ENCODE measurements at regions not wholly inside any gene's neighbourhood (a gene's known extent, or its start where the extent isn't known, plus 50 kb on each side); places are given as distances from the start of the nearest gene placed in this dataset.
"Not testable (repeated sequence)": the region's sequence is repeated elsewhere in the genome, so short reads cannot be mapped to it uniquely, and the experiment has no call there.

DNA sequence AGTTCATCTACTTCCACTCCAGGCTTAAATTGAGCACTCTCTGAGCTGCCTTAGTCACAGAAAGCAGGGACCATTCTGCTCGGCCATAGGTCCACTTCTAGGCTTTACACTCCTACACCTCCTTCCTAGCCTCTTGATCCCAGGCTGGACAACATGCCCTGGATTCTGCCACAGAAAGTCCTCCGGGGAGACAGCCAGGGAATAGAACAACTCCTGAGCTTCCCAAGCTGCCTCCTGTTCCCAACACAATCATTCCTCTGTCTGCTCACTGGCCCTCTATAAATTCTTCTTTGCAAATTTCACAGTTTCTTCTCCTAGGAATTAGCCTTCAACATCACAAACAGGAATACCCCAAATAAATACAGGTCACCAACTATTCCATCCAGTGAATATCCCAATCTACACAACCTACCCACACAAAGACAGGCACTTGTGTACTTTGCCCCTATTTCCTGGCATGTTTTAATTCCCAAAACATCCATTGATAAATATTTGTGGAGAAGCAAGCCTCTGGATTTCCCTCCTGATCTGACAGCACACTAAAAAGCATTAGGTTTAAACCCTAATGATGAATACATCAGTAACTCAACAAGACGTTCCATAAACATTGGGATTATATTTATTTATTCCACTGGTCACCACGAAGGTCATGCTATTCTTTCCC lies 125.5 kb downstream of the ENC1 start:
- Histone ChIP-seq H3K9me3 (ENCODE audit: low read depth) (no peaks in the 10 kb centered on the region), H3K4me3 (no peak overlapping the region), H3K4me1 (ENCODE audit: low read depth) (peaks cover 20% of the 10 kb centered on the region), H3K36me3 (no peaks in the 10 kb centered on the region), H3K27me3 (no peaks in the 10 kb centered on the region), H3K27ac (no peak overlapping the region)
- no peak for DNase-seq (ENCODE audit: low read depth in 1 of 2, low spot score in 1 of 2)
- TF ChIP-seq, protein P1, sequence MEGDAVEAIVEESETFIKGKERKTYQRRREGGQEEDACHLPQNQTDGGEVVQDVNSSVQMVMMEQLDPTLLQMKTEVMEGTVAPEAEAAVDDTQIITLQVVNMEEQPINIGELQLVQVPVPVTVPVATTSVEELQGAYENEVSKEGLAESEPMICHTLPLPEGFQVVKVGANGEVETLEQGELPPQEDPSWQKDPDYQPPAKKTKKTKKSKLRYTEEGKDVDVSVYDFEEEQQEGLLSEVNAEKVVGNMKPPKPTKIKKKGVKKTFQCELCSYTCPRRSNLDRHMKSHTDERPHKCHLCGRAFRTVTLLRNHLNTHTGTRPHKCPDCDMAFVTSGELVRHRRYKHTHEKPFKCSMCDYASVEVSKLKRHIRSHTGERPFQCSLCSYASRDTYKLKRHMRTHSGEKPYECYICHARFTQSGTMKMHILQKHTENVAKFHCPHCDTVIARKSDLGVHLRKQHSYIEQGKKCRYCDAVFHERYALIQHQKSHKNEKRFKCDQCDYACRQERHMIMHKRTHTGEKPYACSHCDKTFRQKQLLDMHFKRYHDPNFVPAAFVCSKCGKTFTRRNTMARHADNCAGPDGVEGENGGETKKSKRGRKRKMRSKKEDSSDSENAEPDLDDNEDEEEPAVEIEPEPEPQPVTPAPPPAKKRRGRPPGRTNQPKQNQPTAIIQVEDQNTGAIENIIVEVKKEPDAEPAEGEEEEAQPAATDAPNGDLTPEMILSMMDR (IDR thresholded peaks at IDR 0.05; ENCODE audit: low read depth, low read length), result no peak

GRCh38 chr5:74511770-74512169 lies 128.8 kb downstream of the ENC1 start:
- not testable (repeated sequence) for DNase-seq (ENCODE audit: low read depth in 1 of 2, low spot score in 1 of 2); H3K27me3 ChIP-seq; H3K4me3 ChIP-seq; H3K36me3 ChIP-seq; H3K9me3 ChIP-seq (ENCODE audit: low read depth); H3K27ac ChIP-seq
- peaks cover 20% of the 10 kb centered on the region for H3K4me1 ChIP-seq (ENCODE audit: low read depth)

DNA sequence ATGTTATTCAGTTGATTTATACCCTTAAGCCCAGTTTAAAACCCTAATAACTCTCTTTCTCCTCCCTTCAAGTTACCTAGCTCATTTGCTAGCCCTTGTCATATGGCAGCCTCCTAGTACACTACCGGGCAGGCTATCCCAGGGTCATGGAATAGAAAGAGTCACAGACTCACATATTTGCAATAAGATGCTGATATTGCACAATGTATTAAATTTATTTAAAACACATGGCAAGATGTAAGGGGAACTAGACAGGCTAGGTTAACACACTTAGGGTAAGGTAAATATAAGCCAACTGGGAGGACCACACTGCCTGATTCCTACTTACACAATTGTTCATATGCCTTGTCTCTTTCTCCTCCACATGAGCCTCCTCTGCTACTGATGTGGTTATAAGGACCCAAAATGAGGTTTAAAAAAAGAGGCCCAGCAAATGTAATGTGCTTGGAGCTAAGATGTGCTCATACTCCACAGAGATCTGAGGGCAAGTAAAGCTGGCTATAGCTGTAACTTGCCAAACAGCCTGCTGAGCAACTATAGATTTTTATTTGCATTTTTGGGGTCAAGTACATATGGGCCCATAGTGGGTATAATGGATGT lies 130.0 kb downstream of the ENC1 start:
- H3K36me3 ChIP-seq, result no peaks in the 10 kb centered on the region
- TF ChIP-seq, protein P1 (IDR thresholded peaks at IDR 0.05; ENCODE audit: low read depth, low read length), result no peak
- no peaks in the 10 kb centered on the region for H3K9me3 ChIP-seq (ENCODE audit: low read depth)
- H3K27ac ChIP-seq, result no peak overlapping the region
- DNase-seq (ENCODE audit: low read depth in 1 of 2, low spot score in 1 of 2), result no peak
- no peak overlapping the region for H3K4me3 ChIP-seq
- peaks cover 20% of the 10 kb centered on the region for H3K4me1 ChIP-seq (ENCODE audit: low read depth)
- no peaks in the 10 kb centered on the region for H3K27me3 ChIP-seq

GRCh38 chr5:74507370-74508005 lies 133.0 kb downstream of the ENC1 start:
- no peaks in the 10 kb centered on the region for H3K9me3 ChIP-seq (ENCODE audit: low read depth)
- TF ChIP-seq, protein P1 (IDR thresholded peaks at IDR 0.05; ENCODE audit: low read depth, low read length), result no peak
- H3K36me3 ChIP-seq, result no peaks in the 10 kb centered on the region
- H3K4me3 ChIP-seq, result no peak overlapping the region
- H3K27ac ChIP-seq, result no peak overlapping the region
- peaks cover 14% of the 10 kb centered on the region for H3K4me1 ChIP-seq (ENCODE audit: low read depth)
- H3K27me3 ChIP-seq, result no peaks in the 10 kb centered on the region
- no peak for DNase-seq (ENCODE audit: low read depth in 1 of 2, low spot score in 1 of 2)

- no peak for DNase-seq (ENCODE audit: low read depth in 1 of 2, low spot score in 1 of 2)
- no peaks in the 10 kb centered on the region for H3K36me3 ChIP-seq
- peaks cover 6% of the 10 kb centered on the region for H3K4me1 ChIP-seq (ENCODE audit: low read depth)
- no peak overlapping the region for H3K27ac ChIP-seq
- H3K9me3 ChIP-seq (ENCODE audit: low read depth), result no peaks in the 10 kb centered on the region
- TF ChIP-seq, protein P1 (IDR thresholded peaks at IDR 0.05; ENCODE audit: low read depth, low read length), result no peak
- H3K27me3 ChIP-seq, result no peaks in the 10 kb centered on the region
- H3K4me3 ChIP-seq, result no peak overlapping the region
These were observed 134.4 kb downstream of the ENC1 start for GRCh38 chr5:74506119-74506518.

- TF ChIP-seq, protein P1 (IDR thresholded peaks at IDR 0.05; ENCODE audit: low read depth, low read length), result no peak
- DNase-seq (ENCODE audit: low read depth in 1 of 2, low spot score in 1 of 2), result no peak
- no peak overlapping the region for H3K27ac ChIP-seq
- no peaks in the 10 kb centered on the region for H3K9me3 ChIP-seq (ENCODE audit: low read depth)
- no peaks in the 10 kb centered on the region for H3K27me3 ChIP-seq
- peaks cover 6% of the 10 kb centered on the region for H3K4me1 ChIP-seq (ENCODE audit: low read depth)
- H3K36me3 ChIP-seq, result no peaks in the 10 kb centered on the region
- no peak overlapping the region for H3K4me3 ChIP-seq
These were observed 136.1 kb downstream of the ENC1 start for GRCh38 chr5:74504463-74504862.

All from cardiac muscle cell (in vitro differentiated cells and primary cell).